GM12892 (cell line): ENCODE measurements at regions not wholly inside any gene's neighbourhood (a gene's known extent, or its start where the extent isn't known, plus 50 kb on each side); places are given as distances from the start of the nearest gene placed in this dataset.

Source experiments
- POLR2A ChIP-seq: IDR thresholded peaks from 2 replicates; pipeline ENCODE4 v1.6.1; 2011; ENCODE audit warnings: low read depth, low read length, control low read depth
- POLR2AphosphoS5 ChIP-seq: IDR thresholded peaks from 2 replicates; pipeline ENCODE4 v1.6.1; 2011; ENCODE audit warnings: low read depth, low read length, control low read depth
- TAF1 ChIP-seq: IDR thresholded peaks from 2 replicates; pipeline ENCODE4 v1.6.1; 2011; ENCODE audit warnings: low read depth, mild to moderate bottlenecking, control low read depth, low read length, borderline replicate concordance

DNA sequence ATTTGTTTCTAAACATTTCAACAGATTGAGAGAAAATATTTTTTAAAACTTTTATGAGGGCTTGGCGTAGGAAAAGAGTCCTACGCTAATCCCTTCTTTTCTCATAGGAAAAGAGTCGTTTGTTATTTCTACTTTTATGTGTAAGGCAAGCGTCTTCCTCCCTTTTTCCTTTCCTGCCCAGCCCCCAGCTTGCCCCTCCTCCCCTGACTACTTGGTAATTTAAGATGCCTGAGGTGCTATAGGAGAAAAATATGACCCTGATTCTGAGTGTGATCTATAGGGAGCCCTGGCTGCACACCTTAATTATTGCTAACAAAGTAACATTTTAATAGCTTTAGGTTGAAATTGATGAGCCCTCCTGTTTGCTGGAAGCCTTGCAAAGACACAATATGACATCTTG, 373.6 kb downstream of the PBX1 start:
- TF ChIP-seq POLR2AphosphoS5 (no peak), POLR2A (no peak), TAF1 (no peak)
